SK-MEL-5 (cell line): ENCODE measurements at regions not wholly inside any gene's neighbourhood (a gene's known extent, or its start where the extent isn't known, plus 50 kb on each side); places are given as distances from the start of the nearest gene placed in this dataset.

ENCODE experiments used
- DNase-seq: peaks from one replicate; pipeline ENCODE4 v3.0.0-alpha.2; 2016; ENCODE audit warnings: low read depth, low spot score
- in situ Hi-C: cut with HindIII; loops from 2 replicates; pipeline ENCODE4 v1.10.0; 2016; ENCODE audit warnings: low sequenced_read_pairs, high pct_unique_total_duplicates, low pct_unique_long_range_greater_than_20kb

GRCh38 chr4:123785538-123785937, 388.9 kb downstream of the SPRY1 start:
- DNase-seq, result no peak
- in situ Hi-C loops, result no loop called here

- no peak for DNase-seq
- in situ Hi-C loops, result no loop called here
Measured at GRCh38 chr4:123786163-123786915, 389.7 kb downstream of the SPRY1 start.

- no peak for DNase-seq
Measured at GRCh38 chr4:123786920-123787319, 390.3 kb downstream of the SPRY1 start.

GRCh38 chr4:123787512-123788080, 391.0 kb downstream of the SPRY1 start:
- no peak for DNase-seq
- in situ Hi-C loops, result no loop called here

More at GRCh38 chr4:123786920-123787319, 390.3 kb downstream of the SPRY1 start:
- in situ Hi-C loops, result no loop called here

GRCh38 chr4:123788577-123788976, 392.0 kb downstream of the SPRY1 start:
- DNase-seq, result no peak
- in situ Hi-C loops, result no loop called here

- no peak for DNase-seq
- in situ Hi-C loops, result no loop called here
Measured at GRCh38 chr4:123790681-123791080, 394.1 kb downstream of the SPRY1 start.

GRCh38 chr4:123802082-123802645, 405.6 kb downstream of the SPRY1 start:
- in situ Hi-C loops, result no loop called here
- DNase-seq, result no peak

GRCh38 chr4:123802933-123803332, 406.3 kb downstream of the SPRY1 start:
- no peak for DNase-seq
- in situ Hi-C loops, result no loop called here

GRCh38 chr4:123804196-123804721, 407.7 kb downstream of the SPRY1 start:
- in situ Hi-C loops, result no loop called here
- DNase-seq, result no peak

GRCh38 chr4:123806056-123806455, 409.5 kb downstream of the SPRY1 start:
- no peak for DNase-seq
- in situ Hi-C loops, result no loop called here

GRCh38 chr4:123807187-123807586, 410.6 kb downstream of the SPRY1 start:
- no peak for DNase-seq
- in situ Hi-C loops, result no loop called here

- no peak for DNase-seq
- in situ Hi-C loops, result no loop called here
Measured at GRCh38 chr4:123807866-123808265, 411.3 kb downstream of the SPRY1 start.

GRCh38 chr4:123809864-123810263, 413.3 kb downstream of the SPRY1 start:
- in situ Hi-C loops, result no loop called here
- DNase-seq, result no peak

GRCh38 chr4:123812066-123812390, 415.4 kb downstream of the SPRY1 start:
- DNase-seq, result no peak
- in situ Hi-C loops, result no loop called here

- DNase-seq, result no peak
- in situ Hi-C loops, result no loop called here
Measured at GRCh38 chr4:123813901-123814300, 417.3 kb downstream of the SPRY1 start.

GRCh38 chr4:123816462-123816861, 419.9 kb downstream of the SPRY1 start:
- no peak for DNase-seq
- in situ Hi-C loops, result no loop called here

- in situ Hi-C loops, result no loop called here
- no peak for DNase-seq
Measured at GRCh38 chr4:123817025-123817688, 420.6 kb downstream of the SPRY1 start.

- DNase-seq, result no peak
- in situ Hi-C loops, result no loop called here
Measured at GRCh38 chr4:123819362-123820035, 422.9 kb downstream of the SPRY1 start.
